ENCODE measurements at regions not wholly inside any gene's neighbourhood (a gene's known extent, or its start where the extent isn't known, plus 50 kb on each side); places are given as distances from the start of the nearest gene placed in this dataset.

DNA sequence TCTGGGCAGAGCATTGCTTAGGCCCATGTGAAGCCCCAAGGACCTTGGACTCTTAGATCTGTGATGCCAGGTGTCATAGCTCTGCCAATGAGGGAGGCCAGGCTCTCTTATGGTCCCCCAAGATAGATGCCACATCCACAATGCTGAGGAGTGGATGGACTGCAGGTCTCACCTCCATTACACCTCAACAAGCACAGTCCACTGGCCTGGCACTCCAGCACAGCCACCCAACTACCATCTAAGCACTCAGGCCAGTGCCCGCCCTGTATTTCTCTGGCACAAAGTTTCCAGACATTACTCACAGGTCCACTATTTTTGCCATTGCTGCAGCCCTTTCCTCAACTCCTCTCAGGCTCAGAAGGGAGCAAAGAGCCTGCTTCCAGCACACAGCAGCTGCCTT is 613.5 kb upstream of the EPHA6 start:
- H4K20me1 ChIP-seq (replicated peaks; ENCODE audit: control insufficient read depth, insufficient read depth, low read length), result no peaks in the 10 kb centered on the region
- H3K4me2 ChIP-seq (ENCODE audit: insufficient read depth, low read length), result no peak overlapping the region
- no peak for TF ChIP-seq CHD1 (IDR thresholded peaks at IDR 0.05; ENCODE audit: low read length)
- TF ChIP-seq STAT5A (IDR thresholded peaks at IDR 0.05; ENCODE audit: borderline replicate concordance, low read length), result no peak
- TF ChIP-seq, protein P1, sequence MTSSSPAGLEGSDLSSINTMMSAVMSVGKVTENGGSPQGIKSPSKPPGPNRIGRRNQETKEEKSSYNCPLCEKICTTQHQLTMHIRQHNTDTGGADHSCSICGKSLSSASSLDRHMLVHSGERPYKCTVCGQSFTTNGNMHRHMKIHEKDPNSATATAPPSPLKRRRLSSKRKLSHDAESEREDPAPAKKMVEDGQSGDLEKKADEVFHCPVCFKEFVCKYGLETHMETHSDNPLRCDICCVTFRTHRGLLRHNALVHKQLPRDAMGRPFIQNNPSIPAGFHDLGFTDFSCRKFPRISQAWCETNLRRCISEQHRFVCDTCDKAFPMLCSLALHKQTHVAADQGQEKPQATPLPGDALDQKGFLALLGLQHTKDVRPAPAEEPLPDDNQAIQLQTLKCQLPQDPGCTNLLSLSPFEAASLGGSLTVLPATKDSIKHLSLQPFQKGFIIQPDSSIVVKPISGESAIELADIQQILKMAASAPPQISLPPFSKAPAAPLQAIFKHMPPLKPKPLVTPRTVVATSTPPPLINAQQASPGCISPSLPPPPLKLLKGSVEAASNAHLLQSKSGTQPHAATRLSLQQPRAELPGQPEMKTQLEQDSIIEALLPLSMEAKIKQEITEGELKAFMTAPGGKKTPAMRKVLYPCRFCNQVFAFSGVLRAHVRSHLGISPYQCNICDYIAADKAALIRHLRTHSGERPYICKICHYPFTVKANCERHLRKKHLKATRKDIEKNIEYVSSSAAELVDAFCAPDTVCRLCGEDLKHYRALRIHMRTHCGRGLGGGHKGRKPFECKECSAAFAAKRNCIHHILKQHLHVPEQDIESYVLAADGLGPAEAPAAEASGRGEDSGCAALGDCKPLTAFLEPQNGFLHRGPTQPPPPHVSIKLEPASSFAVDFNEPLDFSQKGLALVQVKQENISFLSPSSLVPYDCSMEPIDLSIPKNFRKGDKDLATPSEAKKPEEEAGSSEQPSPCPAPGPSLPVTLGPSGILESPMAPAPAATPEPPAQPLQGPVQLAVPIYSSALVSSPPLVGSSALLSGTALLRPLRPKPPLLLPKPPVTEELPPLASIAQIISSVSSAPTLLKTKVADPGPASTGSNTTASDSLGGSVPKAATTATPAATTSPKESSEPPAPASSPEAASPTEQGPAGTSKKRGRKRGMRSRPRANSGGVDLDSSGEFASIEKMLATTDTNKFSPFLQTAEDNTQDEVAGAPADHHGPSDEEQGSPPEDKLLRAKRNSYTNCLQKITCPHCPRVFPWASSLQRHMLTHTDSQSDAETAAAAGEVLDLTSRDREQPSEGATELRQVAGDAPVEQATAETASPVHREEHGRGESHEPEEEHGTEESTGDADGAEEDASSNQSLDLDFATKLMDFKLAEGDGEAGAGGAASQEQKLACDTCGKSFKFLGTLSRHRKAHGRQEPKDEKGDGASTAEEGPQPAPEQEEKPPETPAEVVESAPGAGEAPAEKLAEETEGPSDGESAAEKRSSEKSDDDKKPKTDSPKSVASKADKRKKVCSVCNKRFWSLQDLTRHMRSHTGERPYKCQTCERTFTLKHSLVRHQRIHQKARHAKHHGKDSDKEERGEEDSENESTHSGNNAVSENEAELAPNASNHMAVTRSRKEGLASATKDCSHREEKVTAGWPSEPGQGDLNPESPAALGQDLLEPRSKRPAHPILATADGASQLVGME (CRISPR knock-in tag; IDR thresholded peaks at IDR 0.05), result no peak
- no peak for TF ChIP-seq JUNB (CRISPR knock-in tag; conservative IDR thresholded peaks at IDR 0.05)
- TF ChIP-seq ZNF12 (CRISPR knock-in tag; IDR thresholded peaks at IDR 0.05), result no peak
- FAIRE-seq (no peak), ATAC-seq (no peak), DNase-seq (ENCODE audit: extremely low read depth in 1 of 4, low spot score in 3 of 4) (no peak)
- POLR2A ChIA-PET, result no interaction called here
- no peaks in the 10 kb centered on the region for H3K9me1 ChIP-seq (ENCODE audit: control insufficient read depth, insufficient read depth, low read length)
- H2AFZ ChIP-seq (ENCODE audit: low read depth, low read length), result no peak overlapping the region
- intact Hi-C loops (cut with micrococcal nuclease) (no loop called here), in situ Hi-C loops (cut with MboI) (no loop called here)
- WGBS (ENCODE audit: insufficient coverage, low coverage, missing lambda C conversion rate), result 0% methylated on average over 1 of the region's 1 CpG
- no peak overlapping the region for H3K9ac ChIP-seq (ENCODE audit: insufficient read depth in 1 of 2, low read depth in 2 of 2, low read length in 2 of 2)
- H3K27ac ChIP-seq (ENCODE audit: extremely low read depth, low read depth, low read length), result no peak overlapping the region
- H3K27me3 ChIP-seq (ENCODE audit: control insufficient read depth in 2 of 2, insufficient read depth in 2 of 2, low read length in 2 of 2), result no peaks in the 10 kb centered on the region
- no peaks in the 10 kb centered on the region; the same call in 1 of the 2 replicates for H3K9me3 ChIP-seq (replicated peaks; ENCODE audit: control insufficient read depth, insufficient read depth, low read depth, low read length)
- H3K4me3 ChIP-seq, result no peak overlapping the region
- no peaks in the 10 kb centered on the region for H3K4me1 ChIP-seq (replicated peaks in 1 of 2; ENCODE audit: control insufficient read depth in 2 of 2, insufficient read depth in 2 of 2, low read length in 2 of 2)
- CTCF ChIA-PET (ENCODE audit: low intra/inter-chr PET ratio), result no interaction called here
- H3K79me2 ChIP-seq (ENCODE audit: control insufficient read depth, insufficient read depth, low read length), result no peaks in the 10 kb centered on the region
- H3K36me3 ChIP-seq (ENCODE audit: control insufficient read depth, insufficient read depth, low read length), result no peaks in the 10 kb centered on the region
- no TSS peak for BruUV-seq (replicated peaks)

Measured in K562 (cell line).